ENCODE measurements at regions not wholly inside any gene's neighbourhood (a gene's known extent, or its start where the extent isn't known, plus 50 kb on each side); places are given as distances from the start of the nearest gene placed in this dataset.

GRCh38 chr13:73958657-73959397 lies 175.4 kb downstream of the KLF12 start:
- no peak overlapping the region for H3K9ac ChIP-seq (ENCODE audit: low read length)
- BruUV-seq (replicated peaks): no TSS peak
- POLR2A ChIA-PET (ENCODE audit: unreplicated experiment): no interaction called here

GRCh38 chr13:73957889-73958288 lies 176.3 kb downstream of the KLF12 start:
- no peak for ATAC-seq
- Histone ChIP-seq H3K9me3 (ENCODE audit: low read length) (no peaks in the 10 kb centered on the region), H3K9me2 (replicated peaks; ENCODE audit: low read length) (no peaks in the 10 kb centered on the region), H3K27me3 (ENCODE audit: low read length) (no peaks in the 10 kb centered on the region), H3K79me2 (ENCODE audit: low read length) (no peaks in the 10 kb centered on the region), H4K20me1 (ENCODE audit: low read length) (no peaks in the 10 kb centered on the region), H3K4me1 (ENCODE audit: insufficient read depth, low read length) (peaks cover 11% of the 10 kb centered on the region; the same call in 1 of the 2 replicates), H3K4me2 (ENCODE audit: low read length) (no peak overlapping the region), H3K36me3 (ENCODE audit: low read depth, low read length) (no peaks in the 10 kb centered on the region), H3K4me3 (ENCODE audit: low read length) (no peak overlapping the region), H3K27ac (ENCODE audit: low read length) (no peak overlapping the region), H2AFZ (ENCODE audit: low read length) (no peak overlapping the region), H3K9ac (ENCODE audit: low read length) (no peak overlapping the region), H3F3A (ENCODE audit: low read length, unreplicated experiment) (no peaks in the 10 kb centered on the region)
- intact Hi-C loops (cut with micrococcal nuclease): no loop called here
- BruUV-seq (replicated peaks): no TSS peak
- ChIA-PET POLR2A (ENCODE audit: unreplicated experiment) (no interaction called here), CTCF (no interaction called here)
- no peak for DNase-seq
- TF ChIP-seq CTCF (conservative IDR thresholded peaks at IDR 0.05; ENCODE audit: low read depth, low read length) (no peak), EZH2 (IDR thresholded peaks at IDR 0.05; ENCODE audit: low read length, unreplicated experiment) (no peak), EZH2phosphoT487 (IDR thresholded peaks at IDR 0.05; ENCODE audit: borderline replicate concordance, low read length) (no peak)

More at GRCh38 chr13:73958657-73959397, 175.4 kb downstream of the KLF12 start:
- no peak overlapping the region for H3K4me3 ChIP-seq (ENCODE audit: low read length)
- H3K79me2 ChIP-seq (ENCODE audit: low read length): no peaks in the 10 kb centered on the region
- no peak overlapping the region for H2AFZ ChIP-seq (ENCODE audit: low read length)
- 0 out of 2 replicates have a peak overlapping the region, but pooled peaks have one; percentile 19 for H3K4me2 ChIP-seq (ENCODE audit: low read length)
- H4K20me1 ChIP-seq (ENCODE audit: low read length): no peaks in the 10 kb centered on the region
- TF ChIP-seq EZH2phosphoT487 (IDR thresholded peaks at IDR 0.05; ENCODE audit: borderline replicate concordance, low read length) (no peak), CTCF (conservative IDR thresholded peaks at IDR 0.05; ENCODE audit: low read depth, low read length) (no peak), EZH2 (IDR thresholded peaks at IDR 0.05; ENCODE audit: low read length, unreplicated experiment) (no peak)
- no peaks in the 10 kb centered on the region for H3K9me2 ChIP-seq (replicated peaks; ENCODE audit: low read length)
- H3F3A ChIP-seq (ENCODE audit: low read length, unreplicated experiment): no peaks in the 10 kb centered on the region
- H3K27ac ChIP-seq (ENCODE audit: low read length): no peak overlapping the region
- DNase-seq (peak; percentile 59), ATAC-seq (peak; percentile 46)
- CTCF ChIA-PET: no interaction called here
- H3K9me3 ChIP-seq (ENCODE audit: low read length): no peaks in the 10 kb centered on the region
- H3K36me3 ChIP-seq (ENCODE audit: low read depth, low read length): no peaks in the 10 kb centered on the region
- intact Hi-C loops (cut with micrococcal nuclease): no loop called here
- peaks cover 11% of the 10 kb centered on the region; the same call in 1 of the 2 replicates for H3K4me1 ChIP-seq (ENCODE audit: insufficient read depth, low read length)
- no peaks in the 10 kb centered on the region for H3K27me3 ChIP-seq (ENCODE audit: low read length)

- no peak overlapping the region for H3K4me2 ChIP-seq (ENCODE audit: low read length)
- ATAC-seq (no peak), DNase-seq (no peak)
- intact Hi-C loops (cut with micrococcal nuclease): no loop called here
- no peak overlapping the region for H3K4me3 ChIP-seq (ENCODE audit: low read length)
- BruUV-seq (replicated peaks): no TSS peak
- H3K9me3 ChIP-seq (ENCODE audit: low read length): no peaks in the 10 kb centered on the region
- H3K27me3 ChIP-seq (ENCODE audit: low read length): no peaks in the 10 kb centered on the region
- no peaks in the 10 kb centered on the region for H3F3A ChIP-seq (ENCODE audit: low read length, unreplicated experiment)
- H3K79me2 ChIP-seq (ENCODE audit: low read length): no peaks in the 10 kb centered on the region
- ChIA-PET CTCF (no interaction called here), POLR2A (ENCODE audit: unreplicated experiment) (no interaction called here)
- H2AFZ ChIP-seq (ENCODE audit: low read length): no peak overlapping the region
- no peak overlapping the region for H3K27ac ChIP-seq (ENCODE audit: low read length)
- TF ChIP-seq CTCF (conservative IDR thresholded peaks at IDR 0.05; ENCODE audit: low read depth, low read length): no peak
- TF ChIP-seq EZH2phosphoT487 (IDR thresholded peaks at IDR 0.05; ENCODE audit: borderline replicate concordance, low read length): no peak
- TF ChIP-seq EZH2 (IDR thresholded peaks at IDR 0.05; ENCODE audit: low read length, unreplicated experiment): no peak
- no peak overlapping the region for H3K9ac ChIP-seq (ENCODE audit: low read length)
- H3K4me1 ChIP-seq (ENCODE audit: insufficient read depth, low read length): peaks cover 9% of the 10 kb centered on the region; the same call in 1 of the 2 replicates
- no peaks in the 10 kb centered on the region for H3K36me3 ChIP-seq (ENCODE audit: low read depth, low read length)
- H3K9me2 ChIP-seq (replicated peaks; ENCODE audit: low read length): no peaks in the 10 kb centered on the region
- no peaks in the 10 kb centered on the region for H4K20me1 ChIP-seq (ENCODE audit: low read length)
Measured at GRCh38 chr13:73956795-73957408, 177.3 kb downstream of the KLF12 start.

Measured in PC-3 (cell line).